ENCODE measurements at regions not wholly inside any gene's neighbourhood (a gene's known extent, or its start where the extent isn't known, plus 50 kb on each side); places are given as distances from the start of the nearest gene placed in this dataset.

GRCh38 chr6:71507183-71507582, 218.6 kb downstream of the OGFRL1 start:
- Histone ChIP-seq H3K79me2 (ENCODE audit: control insufficient read depth, insufficient read depth, low read length) (no peaks in the 10 kb centered on the region), H3K4me2 (ENCODE audit: control insufficient read depth, insufficient read depth) (no peak overlapping the region), H4K20me1 (ENCODE audit: control insufficient read depth, insufficient read depth) (no peaks in the 10 kb centered on the region), H3K36me3 (ENCODE audit: control insufficient read depth in 2 of 2, insufficient read depth in 2 of 2, low read length in 1 of 2) (no peaks in the 10 kb centered on the region), H2AFZ (ENCODE audit: control insufficient read depth, low read depth, low read length) (no peak overlapping the region), H3K4me1 (ENCODE audit: control insufficient read depth, insufficient read depth, low read length) (no peaks in the 10 kb centered on the region), H3K27me3 (replicated peaks in 1 of 2; ENCODE audit: control insufficient read depth in 2 of 2, insufficient read depth in 2 of 2, low read length in 1 of 2) (no peaks in the 10 kb centered on the region), H3K4me3 (no peak overlapping the region), H3K9me3 (replicated peaks; ENCODE audit: control insufficient read depth, insufficient read depth, low read length) (no peaks in the 10 kb centered on the region), H3K9ac (ENCODE audit: control insufficient read depth, insufficient read depth, low read length) (no peak overlapping the region), H3K27ac (ENCODE audit: control insufficient read depth, insufficient read depth) (no peak overlapping the region)
- 37% methylated on average over 5 of the region's 5 CpGs for WGBS (ENCODE audit: insufficient coverage, insufficient replicate concordance, low lambda C conversion rate, missing lambda C conversion rate)
- no TSS peak for BruUV-seq (replicated peaks)
- ChIA-PET CTCF (interaction anchor here (0.6 kb wide), 1 partner anchor 1619 kb away, joined by 3 read pairs; no protein-coding TSS in a partner anchor), RAD21 (ENCODE audit: unreplicated experiment) (no interaction called here), POLR2A (no interaction called here), SMC1A (ENCODE audit: uncharacterized antibody, unreplicated experiment) (no interaction called here)
- ATAC-seq (no peak), DNase-seq (ENCODE audit: low read depth, low spot score) (no peak), FAIRE-seq (no peak)
- in situ Hi-C loops (cut with MboI) (loop anchor here (5.0 kb wide), 1 partner anchor 120 kb away; no protein-coding TSS in a partner anchor), intact Hi-C loops (cut with micrococcal nuclease; ENCODE audit: unreplicated experiment) (no loop called here)
- TF ChIP-seq IKZF2 (IDR thresholded peaks at IDR 0.05) = no peak
- TF ChIP-seq SKIL (IDR thresholded peaks at IDR 0.05; ENCODE audit: low read depth, poor library complexity, severe bottlenecking) = no peak
- no peak for TF ChIP-seq MEF2B (IDR thresholded peaks at IDR 0.05; ENCODE audit: partially characterized antibody, poor library complexity, severe bottlenecking)
